Osteoblast (primary cell): ENCODE measurements at regions not wholly inside any gene's neighbourhood (a gene's known extent, or its start where the extent isn't known, plus 50 kb on each side); places are given as distances from the start of the nearest gene placed in this dataset.
A peak's percentile ranks its signal among the peaks of the same experiment; 100 is the strongest.
"Not testable (repeated sequence)": the region's sequence is repeated elsewhere in the genome, so short reads cannot be mapped to it uniquely, and the experiment has no call there.

Source experiments
- DNase-seq: peaks from one replicate; pipeline ENCODE4 v3.0.0; 2011; ENCODE audit warnings: low spot score, mixed read lengths; ENCODE audit not compliant: insufficient read length; ENCODE audit errors: missing footprints
- H2AFZ ChIP-seq: 2 replicates; pipeline ENCODE4 v1.6.0; 2011; ENCODE audit warnings: mild to moderate bottlenecking, low read length
- H3K27ac ChIP-seq: 2 replicates; pipeline ENCODE4 v1.5.1; 2011; ENCODE audit warnings: mild to moderate bottlenecking, low read depth, low read length, moderate library complexity
- H3K27me3 ChIP-seq: 2 replicates; pipeline ENCODE4 v1.6.0; 2012; ENCODE audit warnings: mild to moderate bottlenecking, control low read depth, inconsistent platforms, low read length, moderate library complexity; ENCODE audit not compliant: insufficient read depth
- H3K36me3 ChIP-seq: 2 replicates; pipeline ENCODE4 v1.5.1; 2011; ENCODE audit warnings: mild to moderate bottlenecking, low read length, control low read depth, moderate library complexity; ENCODE audit not compliant: insufficient read depth
- H3K4me1 ChIP-seq: 2 replicates; pipeline ENCODE4 v1.5.1; 2011; ENCODE audit warnings: mild to moderate bottlenecking, low read length, control low read depth, moderate library complexity; ENCODE audit not compliant: insufficient read depth
- H3K4me2 ChIP-seq: 2 replicates; pipeline ENCODE4 v1.6.0; 2011; ENCODE audit warnings: mild to moderate bottlenecking, low read length; ENCODE audit not compliant: insufficient read depth
- H3K4me3 ChIP-seq: fragments of 200-600 bp; sonication (generic); 3 replicates; pipeline ENCODE4 v1.5.1; 2012; ENCODE audit warnings: mild to moderate bottlenecking, low read length, inconsistent platforms; ENCODE audit not compliant: insufficient read depth
- H3K79me2 ChIP-seq: 2 replicates; pipeline ENCODE4 v1.6.0; 2012; ENCODE audit warnings: mild to moderate bottlenecking, low read length, control low read depth, inconsistent platforms; ENCODE audit not compliant: insufficient read depth
- H3K9me3 ChIP-seq: 2 replicates; pipeline ENCODE4 v1.5.1; 2011; ENCODE audit warnings: low read depth, low read length, control low read depth
- H4K20me1 ChIP-seq: 2 replicates; pipeline ENCODE4 v1.6.0; 2012; ENCODE audit warnings: mild to moderate bottlenecking, low read length, control low read depth; ENCODE audit not compliant: insufficient read depth
- TF ChIP-seq, protein P1 (sequence below): IDR thresholded peaks from 2 replicates; pipeline ENCODE4 v1.5.1; 2011; ENCODE audit warnings: mild to moderate bottlenecking, low read depth, low read length, moderate library complexity; ENCODE audit errors: extremely low read depth

DNA sequence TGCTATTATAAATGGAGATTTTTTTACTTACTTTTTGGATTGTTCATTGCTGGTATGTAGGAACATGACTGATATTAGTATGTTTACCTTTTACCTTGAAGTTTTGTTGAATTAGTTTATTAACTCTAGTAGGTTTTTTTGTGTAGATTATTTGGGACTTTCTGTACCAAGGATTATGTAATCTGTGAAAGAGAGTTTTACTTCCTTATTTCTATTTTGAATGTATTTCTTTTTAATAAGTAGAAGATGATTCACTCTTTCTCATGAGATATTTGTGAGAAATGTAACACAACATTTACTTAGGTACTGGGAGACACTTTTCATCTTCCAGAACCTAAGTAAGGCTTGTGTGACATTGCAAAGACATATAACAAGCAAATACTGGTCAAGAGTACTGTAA lies 473.9 kb upstream of the HS3ST5 start:
- no peaks in the 10 kb centered on the region for H3K27me3 ChIP-seq
- H2AFZ ChIP-seq, result no peak overlapping the region
- no peak overlapping the region for H3K4me3 ChIP-seq
- H3K4me2 ChIP-seq, result no peak overlapping the region
- TF ChIP-seq, protein P1, sequence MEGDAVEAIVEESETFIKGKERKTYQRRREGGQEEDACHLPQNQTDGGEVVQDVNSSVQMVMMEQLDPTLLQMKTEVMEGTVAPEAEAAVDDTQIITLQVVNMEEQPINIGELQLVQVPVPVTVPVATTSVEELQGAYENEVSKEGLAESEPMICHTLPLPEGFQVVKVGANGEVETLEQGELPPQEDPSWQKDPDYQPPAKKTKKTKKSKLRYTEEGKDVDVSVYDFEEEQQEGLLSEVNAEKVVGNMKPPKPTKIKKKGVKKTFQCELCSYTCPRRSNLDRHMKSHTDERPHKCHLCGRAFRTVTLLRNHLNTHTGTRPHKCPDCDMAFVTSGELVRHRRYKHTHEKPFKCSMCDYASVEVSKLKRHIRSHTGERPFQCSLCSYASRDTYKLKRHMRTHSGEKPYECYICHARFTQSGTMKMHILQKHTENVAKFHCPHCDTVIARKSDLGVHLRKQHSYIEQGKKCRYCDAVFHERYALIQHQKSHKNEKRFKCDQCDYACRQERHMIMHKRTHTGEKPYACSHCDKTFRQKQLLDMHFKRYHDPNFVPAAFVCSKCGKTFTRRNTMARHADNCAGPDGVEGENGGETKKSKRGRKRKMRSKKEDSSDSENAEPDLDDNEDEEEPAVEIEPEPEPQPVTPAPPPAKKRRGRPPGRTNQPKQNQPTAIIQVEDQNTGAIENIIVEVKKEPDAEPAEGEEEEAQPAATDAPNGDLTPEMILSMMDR, result no peak
- H3K4me1 ChIP-seq, result no peaks in the 10 kb centered on the region
- no peaks in the 10 kb centered on the region for H4K20me1 ChIP-seq
- no peak overlapping the region for H3K27ac ChIP-seq
- no peak for DNase-seq
- no peaks in the 10 kb centered on the region for H3K36me3 ChIP-seq
- H3K79me2 ChIP-seq, result no peaks in the 10 kb centered on the region
- no peaks in the 10 kb centered on the region for H3K9me3 ChIP-seq

DNA sequence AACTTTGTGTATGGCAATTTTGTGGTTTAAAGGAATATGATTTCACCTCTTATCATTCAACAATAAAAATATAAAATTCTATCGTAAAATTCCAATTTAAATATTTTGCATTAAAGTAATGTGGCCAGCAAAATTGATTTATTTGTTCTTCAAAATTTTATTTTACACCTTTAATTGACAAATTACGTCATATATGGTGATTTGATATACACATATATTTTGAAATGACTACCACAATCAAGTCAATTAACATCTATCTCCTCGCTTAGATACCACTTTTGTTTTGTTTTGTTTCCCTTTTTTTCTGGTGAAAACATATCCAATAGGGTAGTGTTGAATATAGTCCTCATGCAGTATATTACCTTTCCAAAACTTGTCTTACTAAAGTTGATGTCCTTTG lies 467.6 kb upstream of the HS3ST5 start:
- H3K4me3 ChIP-seq, result no peak overlapping the region
- H3K79me2 ChIP-seq, result no peaks in the 10 kb centered on the region
- TF ChIP-seq, protein P1, result no peak
- no peaks in the 10 kb centered on the region for H3K4me1 ChIP-seq
- no peaks in the 10 kb centered on the region for H4K20me1 ChIP-seq
- no peak overlapping the region for H3K4me2 ChIP-seq
- no peak overlapping the region for H2AFZ ChIP-seq
- peak; percentile 32 for DNase-seq
- no peaks in the 10 kb centered on the region for H3K27me3 ChIP-seq
- no peaks in the 10 kb centered on the region for H3K9me3 ChIP-seq
- no peak overlapping the region for H3K27ac ChIP-seq
- H3K36me3 ChIP-seq, result no peaks in the 10 kb centered on the region

DNA sequence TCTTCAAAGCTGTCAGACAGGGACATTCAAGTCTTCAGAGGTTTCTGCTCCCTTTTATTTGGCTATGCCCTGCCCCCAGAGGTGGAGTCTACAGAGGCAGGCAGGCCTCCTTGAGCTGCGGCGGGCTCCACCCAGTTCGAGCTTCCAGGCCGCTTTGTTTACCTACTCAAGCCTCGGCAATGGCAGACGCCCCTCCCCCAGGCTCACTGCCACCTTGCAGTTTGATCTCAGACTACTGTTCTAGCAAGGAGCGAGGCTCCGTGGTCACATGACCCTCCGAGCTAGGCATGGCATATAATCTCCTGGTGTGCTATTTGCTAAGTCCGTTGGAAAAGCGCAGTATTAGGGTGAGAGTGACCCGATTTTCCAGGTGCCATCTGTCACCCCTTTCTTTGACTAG lies 462.6 kb upstream of the HS3ST5 start:
- not testable (repeated sequence) for H3K4me1 ChIP-seq, DNase-seq

DNA sequence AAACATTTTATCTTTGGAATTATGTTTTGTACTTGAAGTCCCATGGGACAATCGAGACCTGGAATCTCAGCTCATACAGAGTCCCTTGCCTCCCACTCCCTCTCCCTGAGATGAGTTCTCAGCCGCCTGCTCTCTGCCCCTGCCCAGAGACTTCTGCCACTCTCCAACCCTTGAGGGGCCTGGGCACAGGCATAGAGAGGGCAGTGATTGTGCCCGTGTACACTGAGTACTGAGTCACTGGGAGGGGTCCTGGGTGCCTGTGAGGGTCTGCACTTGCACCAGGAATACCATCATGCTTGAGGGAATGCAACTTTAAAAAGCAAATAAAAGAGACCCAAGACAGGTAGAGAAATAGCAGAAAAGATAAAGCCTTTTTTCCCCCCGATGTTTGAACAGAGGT lies 453.8 kb upstream of the HS3ST5 start:
- Histone ChIP-seq H3K27me3 (no peaks in the 10 kb centered on the region), H2AFZ (no peak overlapping the region), H3K36me3 (no peaks in the 10 kb centered on the region), H3K4me3 (no peak overlapping the region), H3K79me2 (no peaks in the 10 kb centered on the region), H3K27ac (no peak overlapping the region), H3K9me3 (peaks cover 4% of the 10 kb centered on the region), H3K4me1 (no peaks in the 10 kb centered on the region), H3K4me2 (no peak overlapping the region), H4K20me1 (no peaks in the 10 kb centered on the region)
- no peak for DNase-seq
- TF ChIP-seq, protein P1, result no peak

More for the DNA sequence above, 462.6 kb upstream of the HS3ST5 start:
- not testable (repeated sequence) for H3K4me3 ChIP-seq, H4K20me1 ChIP-seq, H3K27ac ChIP-seq, H3K9me3 ChIP-seq, H3K79me2 ChIP-seq, H2AFZ ChIP-seq, H3K27me3 ChIP-seq, H3K4me2 ChIP-seq, H3K36me3 ChIP-seq
